ENCODE measurements at regions not wholly inside any gene's neighbourhood (a gene's known extent, or its start where the extent isn't known, plus 50 kb on each side); places are given as distances from the start of the nearest gene placed in this dataset.

- TF ChIP-seq CTCF (IDR thresholded peaks at IDR 0.05), result no peak
Observed at GRCh38 chr16:66049865-66050264, 316.6 kb upstream of the CDH5 start.

GRCh38 chr16:66045626-66046025 is 320.9 kb upstream of the CDH5 start:
- TF ChIP-seq CTCF (IDR thresholded peaks at IDR 0.05), result no peak

GRCh38 chr16:66044556-66044955 is 321.9 kb upstream of the CDH5 start:
- TF ChIP-seq CTCF (IDR thresholded peaks at IDR 0.05), result no peak

GRCh38 chr16:66044089-66044488 is 322.4 kb upstream of the CDH5 start:
- no peak for TF ChIP-seq CTCF (IDR thresholded peaks at IDR 0.05)

GRCh38 chr16:66043326-66043725 is 323.2 kb upstream of the CDH5 start:
- no peak for TF ChIP-seq CTCF (IDR thresholded peaks at IDR 0.05)

GRCh38 chr16:66042341-66042740 is 324.1 kb upstream of the CDH5 start:
- no peak for TF ChIP-seq CTCF (IDR thresholded peaks at IDR 0.05)

- no peak for TF ChIP-seq CTCF (IDR thresholded peaks at IDR 0.05)
Observed at GRCh38 chr16:66041907-66042306, 324.6 kb upstream of the CDH5 start.

- no peak for TF ChIP-seq CTCF (IDR thresholded peaks at IDR 0.05)
Observed at GRCh38 chr16:66039793-66040192, 326.7 kb upstream of the CDH5 start.
